ENCODE measurements at regions not wholly inside any gene's neighbourhood (a gene's known extent, or its start where the extent isn't known, plus 50 kb on each side); places are given as distances from the start of the nearest gene placed in this dataset.
A peak's percentile ranks its signal among the peaks of the same experiment; 100 is the strongest.

DNA sequence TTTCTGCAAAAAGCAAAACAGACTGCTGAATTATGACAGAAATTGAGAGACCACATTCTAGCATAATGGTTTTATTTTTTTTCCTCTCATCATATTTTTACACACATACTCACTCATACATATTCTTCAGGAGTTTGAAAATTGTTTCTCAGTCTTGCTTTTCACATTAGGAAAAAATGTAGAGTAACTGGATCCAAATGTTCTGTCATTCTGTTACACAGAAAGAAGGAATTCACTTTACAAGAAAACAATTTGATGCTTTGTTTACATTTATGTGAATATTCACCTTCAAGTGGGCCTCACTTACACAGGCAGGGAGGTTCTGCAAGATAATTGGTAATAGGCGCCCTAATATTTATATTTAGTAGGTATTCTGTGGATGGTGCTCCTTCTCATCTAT is 82.0 kb downstream of the ARL4A start:
- POLR2A ChIA-PET (ENCODE audit: low non-redundant PET): no interaction called here
- Histone ChIP-seq H3K36me3 (ENCODE audit: insufficient read depth, low read length, poor library complexity, severe bottlenecking) (no peaks in the 10 kb centered on the region), H3K4me3 (ENCODE audit: low read depth, low read length, poor library complexity, severe bottlenecking) (no peak overlapping the region), H3K9me3 (ENCODE audit: low read depth, low read length, poor library complexity, severe bottlenecking) (peaks cover 3% of the 10 kb centered on the region), H3K27ac (ENCODE audit: low read depth, low read length, poor library complexity, severe bottlenecking) (no peak overlapping the region), H3K4me1 (ENCODE audit: insufficient read depth, low read length, poor library complexity, severe bottlenecking) (peaks cover 24% of the 10 kb centered on the region), H3K27me3 (replicated peaks; ENCODE audit: insufficient read depth, low read depth, low read length, poor library complexity) (no peaks in the 10 kb centered on the region)
- TF ChIP-seq, protein P1, sequence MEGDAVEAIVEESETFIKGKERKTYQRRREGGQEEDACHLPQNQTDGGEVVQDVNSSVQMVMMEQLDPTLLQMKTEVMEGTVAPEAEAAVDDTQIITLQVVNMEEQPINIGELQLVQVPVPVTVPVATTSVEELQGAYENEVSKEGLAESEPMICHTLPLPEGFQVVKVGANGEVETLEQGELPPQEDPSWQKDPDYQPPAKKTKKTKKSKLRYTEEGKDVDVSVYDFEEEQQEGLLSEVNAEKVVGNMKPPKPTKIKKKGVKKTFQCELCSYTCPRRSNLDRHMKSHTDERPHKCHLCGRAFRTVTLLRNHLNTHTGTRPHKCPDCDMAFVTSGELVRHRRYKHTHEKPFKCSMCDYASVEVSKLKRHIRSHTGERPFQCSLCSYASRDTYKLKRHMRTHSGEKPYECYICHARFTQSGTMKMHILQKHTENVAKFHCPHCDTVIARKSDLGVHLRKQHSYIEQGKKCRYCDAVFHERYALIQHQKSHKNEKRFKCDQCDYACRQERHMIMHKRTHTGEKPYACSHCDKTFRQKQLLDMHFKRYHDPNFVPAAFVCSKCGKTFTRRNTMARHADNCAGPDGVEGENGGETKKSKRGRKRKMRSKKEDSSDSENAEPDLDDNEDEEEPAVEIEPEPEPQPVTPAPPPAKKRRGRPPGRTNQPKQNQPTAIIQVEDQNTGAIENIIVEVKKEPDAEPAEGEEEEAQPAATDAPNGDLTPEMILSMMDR (conservative IDR thresholded peaks at IDR 0.05; ENCODE audit: low read depth, low read length): no peak
- no peak for TF ChIP-seq EZH2 (IDR thresholded peaks at IDR 0.05; ENCODE audit: borderline replicate concordance, low read depth, low read length, poor library complexity, severe bottlenecking)
- intact Hi-C loops (cut with micrococcal nuclease; ENCODE audit: unreplicated experiment): no loop called here
- DNase-seq (ENCODE audit: low spot score): no peak
- CTCF ChIA-PET: no interaction called here
- BruUV-seq (replicated peaks): no TSS peak

GRCh38 chr7:12770227-12770975 is 83.0 kb downstream of the ARL4A start:
- intact Hi-C loops (cut with micrococcal nuclease; ENCODE audit: unreplicated experiment): no loop called here

DNA sequence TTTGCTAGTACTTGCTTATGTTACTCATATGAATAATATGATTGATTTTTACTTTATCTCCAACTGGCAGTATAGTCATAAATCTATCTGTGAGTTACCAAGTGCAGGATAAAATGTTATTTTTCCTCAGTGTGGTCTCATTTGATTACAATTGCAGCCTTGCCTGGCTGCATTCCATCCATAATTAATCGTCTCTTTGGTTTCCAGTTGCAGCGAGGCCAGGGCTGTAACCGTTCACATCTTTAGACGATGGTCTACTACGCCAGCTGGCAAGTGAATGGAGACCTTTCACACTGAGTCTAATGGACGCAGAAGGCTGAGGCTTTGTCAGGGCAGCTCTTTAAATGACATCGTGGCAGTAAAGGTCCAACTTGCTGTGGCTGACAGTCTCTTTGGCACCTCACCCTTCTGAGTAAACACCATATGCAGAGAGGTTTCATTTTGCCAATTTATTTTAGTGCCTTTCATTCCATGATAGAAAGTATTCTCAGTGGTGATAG is 84.0 kb downstream of the ARL4A start:
- H3K9me3 ChIP-seq (ENCODE audit: low read depth, low read length, poor library complexity, severe bottlenecking): peaks cover 3% of the 10 kb centered on the region
- ChIA-PET CTCF (no interaction called here), POLR2A (ENCODE audit: low non-redundant PET) (no interaction called here)
- H3K27ac ChIP-seq (ENCODE audit: low read depth, low read length, poor library complexity, severe bottlenecking): no peak overlapping the region
- no TSS peak for BruUV-seq (replicated peaks)
- no peaks in the 10 kb centered on the region for H3K27me3 ChIP-seq (replicated peaks; ENCODE audit: insufficient read depth, low read depth, low read length, poor library complexity)
- H3K4me1 ChIP-seq (ENCODE audit: insufficient read depth, low read length, poor library complexity, severe bottlenecking): peaks cover 17% of the 10 kb centered on the region
- H3K4me3 ChIP-seq (ENCODE audit: low read depth, low read length, poor library complexity, severe bottlenecking): peak overlapping the region; percentile 23
- TF ChIP-seq, protein P1 (conservative IDR thresholded peaks at IDR 0.05; ENCODE audit: low read depth, low read length): no peak
- no peak for TF ChIP-seq EZH2 (IDR thresholded peaks at IDR 0.05; ENCODE audit: borderline replicate concordance, low read depth, low read length, poor library complexity, severe bottlenecking)
- peak; percentile 41 for DNase-seq (ENCODE audit: low spot score)
- intact Hi-C loops (cut with micrococcal nuclease; ENCODE audit: unreplicated experiment): no loop called here
- H3K36me3 ChIP-seq (ENCODE audit: insufficient read depth, low read length, poor library complexity, severe bottlenecking): no peaks in the 10 kb centered on the region

More at GRCh38 chr7:12770227-12770975, 83.0 kb downstream of the ARL4A start:
- no peak overlapping the region for H3K4me3 ChIP-seq (ENCODE audit: low read depth, low read length, poor library complexity, severe bottlenecking)
- ChIA-PET CTCF (no interaction called here), POLR2A (ENCODE audit: low non-redundant PET) (no interaction called here)
- no peaks in the 10 kb centered on the region for H3K36me3 ChIP-seq (ENCODE audit: insufficient read depth, low read length, poor library complexity, severe bottlenecking)
- TF ChIP-seq EZH2 (IDR thresholded peaks at IDR 0.05; ENCODE audit: borderline replicate concordance, low read depth, low read length, poor library complexity, severe bottlenecking): no peak
- TF ChIP-seq, protein P1 (conservative IDR thresholded peaks at IDR 0.05; ENCODE audit: low read depth, low read length): no peak
- H3K27me3 ChIP-seq (replicated peaks; ENCODE audit: insufficient read depth, low read depth, low read length, poor library complexity): no peaks in the 10 kb centered on the region
- no TSS peak for BruUV-seq (replicated peaks)
- no peak for DNase-seq (ENCODE audit: low spot score)
- no peak overlapping the region for H3K27ac ChIP-seq (ENCODE audit: low read depth, low read length, poor library complexity, severe bottlenecking)
- H3K4me1 ChIP-seq (ENCODE audit: insufficient read depth, low read length, poor library complexity, severe bottlenecking): peaks cover 17% of the 10 kb centered on the region
- H3K9me3 ChIP-seq (ENCODE audit: low read depth, low read length, poor library complexity, severe bottlenecking): peaks cover 3% of the 10 kb centered on the region
